Hepatocyte (in vitro differentiated cells): ENCODE measurements at regions not wholly inside any gene's neighbourhood (a gene's known extent, or its start where the extent isn't known, plus 50 kb on each side); places are given as distances from the start of the nearest gene placed in this dataset.

ENCODE experiments used
- EZH2 ChIP-seq: fragments of 200-600 bp; sonication (generic); IDR thresholded peaks from 2 replicates; pipeline ENCODE4 v1.6.1; 2016; ENCODE audit warnings: antibody characterized with exemption, mild to moderate bottlenecking, borderline replicate concordance
- TF ChIP-seq, protein P1 (sequence below): fragments of 200-600 bp; sonication (generic); IDR thresholded peaks from 2 replicates; pipeline ENCODE4 v1.5.1; 2016; ENCODE audit warnings: antibody characterized with exemption, mild to moderate bottlenecking; ENCODE audit not compliant: poor library complexity

DNA sequence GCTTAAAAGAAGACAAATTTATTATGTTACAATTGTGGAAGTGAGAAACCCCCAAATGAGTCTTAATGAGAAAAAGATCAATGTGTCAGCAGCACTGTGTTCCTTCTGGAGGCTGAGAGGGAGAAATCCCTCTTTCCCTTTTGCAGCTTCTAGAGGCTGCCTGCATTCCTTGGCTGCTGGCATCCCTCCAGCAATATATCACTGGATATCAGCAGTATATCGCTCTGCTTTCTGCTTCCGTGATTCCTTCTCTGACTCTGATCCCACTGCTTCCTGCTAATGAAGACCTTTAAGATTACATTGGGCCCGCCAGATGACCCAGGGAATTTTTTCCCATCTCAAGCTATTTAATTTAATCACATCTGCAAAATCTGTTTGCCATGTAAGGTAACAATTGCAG is 1008.0 kb downstream of the RAPGEF2 start:
- TF ChIP-seq, protein P1, sequence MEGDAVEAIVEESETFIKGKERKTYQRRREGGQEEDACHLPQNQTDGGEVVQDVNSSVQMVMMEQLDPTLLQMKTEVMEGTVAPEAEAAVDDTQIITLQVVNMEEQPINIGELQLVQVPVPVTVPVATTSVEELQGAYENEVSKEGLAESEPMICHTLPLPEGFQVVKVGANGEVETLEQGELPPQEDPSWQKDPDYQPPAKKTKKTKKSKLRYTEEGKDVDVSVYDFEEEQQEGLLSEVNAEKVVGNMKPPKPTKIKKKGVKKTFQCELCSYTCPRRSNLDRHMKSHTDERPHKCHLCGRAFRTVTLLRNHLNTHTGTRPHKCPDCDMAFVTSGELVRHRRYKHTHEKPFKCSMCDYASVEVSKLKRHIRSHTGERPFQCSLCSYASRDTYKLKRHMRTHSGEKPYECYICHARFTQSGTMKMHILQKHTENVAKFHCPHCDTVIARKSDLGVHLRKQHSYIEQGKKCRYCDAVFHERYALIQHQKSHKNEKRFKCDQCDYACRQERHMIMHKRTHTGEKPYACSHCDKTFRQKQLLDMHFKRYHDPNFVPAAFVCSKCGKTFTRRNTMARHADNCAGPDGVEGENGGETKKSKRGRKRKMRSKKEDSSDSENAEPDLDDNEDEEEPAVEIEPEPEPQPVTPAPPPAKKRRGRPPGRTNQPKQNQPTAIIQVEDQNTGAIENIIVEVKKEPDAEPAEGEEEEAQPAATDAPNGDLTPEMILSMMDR: no peak
- no peak for TF ChIP-seq EZH2
